Lower leg skin (tissue), 3 donors: ENCODE measurements at regions not wholly inside any gene's neighbourhood (a gene's known extent, or its start where the extent isn't known, plus 50 kb on each side); places are given as distances from the start of the nearest gene placed in this dataset.

ENCODE experiments used
- CTCF ChIP-seq, 3 donors: fragments of 450-650 bp; IDR thresholded peaks; one replicate each; pipeline ENCODE4 v1.5.1; 2016; ENCODE audit warnings: antibody characterized with exemption in 3 of 3, mild to moderate bottlenecking in 3 of 3, moderate library complexity in 2 of 3
- POLR2A ChIP-seq, 2 donors: fragments of 450-650 bp; IDR thresholded peaks; one replicate each; pipeline ENCODE4 v1.6.1; 2016 to 2017; ENCODE audit warnings: antibody characterized with exemption in 2 of 2, mild to moderate bottlenecking in 1 of 2, moderate library complexity in 1 of 2

GRCh38 chr15:91803260-91803659, 50.2 kb upstream of the SLCO3A1 start:
- no peak for TF ChIP-seq POLR2A (IDR thresholded peaks at IDR 0.05)
- no peak for TF ChIP-seq CTCF (IDR thresholded peaks at IDR 0.05)
